Neural progenitor cell (in vitro differentiated cells): ENCODE measurements at regions not wholly inside any gene's neighbourhood (a gene's known extent, or its start where the extent isn't known, plus 50 kb on each side); places are given as distances from the start of the nearest gene placed in this dataset.

Experiments
- DNase-seq: peaks from one replicate; pipeline ENCODE4 v3.0.0-alpha.2; 2016; ENCODE audit warnings: low spot score
- H2AFZ ChIP-seq: fragments of 200-600 bp; sonication (generic); replicated peaks from 2 replicates; pipeline ENCODE4 v1.6.1; 2016; ENCODE audit warnings: antibody characterized with exemption
- H3F3A ChIP-seq: fragments of 200-600 bp; sonication (generic); 2 replicates; pipeline ENCODE4 v1.6.1; 2016; ENCODE audit warnings: antibody characterized with exemption, low read depth
- H3K27ac ChIP-seq: fragments of 200-600 bp; sonication (generic); 2 replicates; pipeline ENCODE4 v1.5.1; 2016; ENCODE audit warnings: mild to moderate bottlenecking
- H3K27me3 ChIP-seq: fragments of 200-600 bp; sonication (generic); 2 replicates; pipeline ENCODE4 v1.6.1; 2016; ENCODE audit warnings: mild to moderate bottlenecking, moderate library complexity
- H3K36me3 ChIP-seq: fragments of 200-600 bp; sonication (generic); 2 replicates; pipeline ENCODE4 v1.5.1; 2016
- H3K4me1 ChIP-seq: fragments of 200-600 bp; sonication (generic); 2 replicates; pipeline ENCODE4 v1.6.1; 2016; ENCODE audit warnings: mixed run types
- H3K4me2 ChIP-seq: fragments of 200-600 bp; sonication (generic); 2 replicates; pipeline ENCODE4 v1.6.1; 2016
- H3K4me3 ChIP-seq: fragments of 200-600 bp; sonication (generic); 2 replicates; pipeline ENCODE4 v1.5.1; 2016
- H3K79me2 ChIP-seq: fragments of 200-600 bp; sonication (generic); 2 replicates; pipeline ENCODE4 v1.6.1; 2016; ENCODE audit warnings: low read depth
- H3K9ac ChIP-seq: fragments of 200-600 bp; sonication (generic); 2 replicates; pipeline ENCODE4 v1.6.1; 2016
- H3K9me3 ChIP-seq: fragments of 200-600 bp; sonication (generic); 2 replicates; pipeline ENCODE4 v1.5.1; 2016; ENCODE audit warnings: low read depth
- H4K20me1 ChIP-seq: fragments of 200-600 bp; sonication (generic); 2 replicates; pipeline ENCODE4 v1.6.1; 2016; ENCODE audit warnings: low read depth
- H3K27ac Mint-ChIP-seq: 3 replicates; pipeline ENCODE4 v1.8.0; 2021; ENCODE audit warnings: mixed read lengths
- H3K27me3 Mint-ChIP-seq: 2 replicates; pipeline ENCODE4 v1.8.0; 2022; ENCODE audit warnings: low read depth, mild to moderate bottlenecking, inconsistent platforms, moderate library complexity, mixed read lengths; ENCODE audit not compliant: insufficient read depth
- H3K36me3 Mint-ChIP-seq: 3 replicates; pipeline ENCODE4 v1.8.0; 2021; ENCODE audit warnings: mixed read lengths
- H3K4me1 Mint-ChIP-seq: 3 replicates; pipeline ENCODE4 v1.8.0; 2021; ENCODE audit warnings: mixed read lengths
- H3K4me3 Mint-ChIP-seq: 3 replicates; pipeline ENCODE4 v1.8.0; 2021; ENCODE audit warnings: mild to moderate bottlenecking, moderate library complexity, mixed read lengths
- H3K9me3 Mint-ChIP-seq: 3 replicates; pipeline ENCODE4 v1.8.0; 2020; ENCODE audit warnings: mixed read lengths
- EZH2 ChIP-seq: fragments of 200-600 bp; sonication (generic); IDR thresholded peaks from 2 replicates; pipeline ENCODE4 v1.6.1; 2017; ENCODE audit warnings: antibody characterized with exemption, mild to moderate bottlenecking, moderate library complexity
- EZH2phosphoT487 ChIP-seq: fragments of 200-600 bp; sonication (generic); IDR thresholded peaks from 2 replicates; pipeline ENCODE4 v1.6.1; 2017; ENCODE audit warnings: antibody characterized with exemption
- TF ChIP-seq, protein P1 (sequence below): fragments of 200-600 bp; sonication (generic); IDR thresholded peaks from 2 replicates; pipeline ENCODE4 v1.5.1; 2017; ENCODE audit warnings: antibody characterized with exemption, mild to moderate bottlenecking

DNA sequence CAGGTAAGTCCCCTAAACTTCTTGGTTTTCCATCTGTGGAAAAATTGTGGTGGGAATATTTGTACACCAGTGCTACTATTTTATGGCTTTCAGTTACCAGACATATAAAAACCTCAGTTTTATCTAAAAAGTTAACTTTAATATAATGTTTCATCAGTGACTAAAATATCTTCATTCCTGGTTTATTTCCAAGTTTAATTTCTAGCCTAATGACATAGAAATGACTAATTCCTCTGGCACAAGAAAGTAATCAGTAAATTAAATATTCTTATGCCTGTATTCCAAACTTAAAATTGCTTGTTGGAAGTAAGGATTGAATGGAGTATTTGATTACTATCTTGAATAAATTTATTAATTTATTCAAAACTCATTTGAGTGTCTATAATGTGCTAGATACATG, 757.0 kb downstream of the CDH11 start:
- Histone ChIP-seq H3K36me3 (no peaks in the 10 kb centered on the region), H3K4me3 (no peak overlapping the region), H2AFZ (no peak overlapping the region), H3K27ac (no peak overlapping the region), H3K27me3 (no peaks in the 10 kb centered on the region), H4K20me1 (no peaks in the 10 kb centered on the region), H3K4me1 (no peaks in the 10 kb centered on the region), H3F3A (no peaks in the 10 kb centered on the region), H3K9me3 (no peaks in the 10 kb centered on the region), H3K9ac (no peak overlapping the region), H3K4me2 (no peak overlapping the region), H3K79me2 (no peaks in the 10 kb centered on the region)
- TF ChIP-seq EZH2, result no peak
- no peak for TF ChIP-seq EZH2phosphoT487
- TF ChIP-seq, protein P1, sequence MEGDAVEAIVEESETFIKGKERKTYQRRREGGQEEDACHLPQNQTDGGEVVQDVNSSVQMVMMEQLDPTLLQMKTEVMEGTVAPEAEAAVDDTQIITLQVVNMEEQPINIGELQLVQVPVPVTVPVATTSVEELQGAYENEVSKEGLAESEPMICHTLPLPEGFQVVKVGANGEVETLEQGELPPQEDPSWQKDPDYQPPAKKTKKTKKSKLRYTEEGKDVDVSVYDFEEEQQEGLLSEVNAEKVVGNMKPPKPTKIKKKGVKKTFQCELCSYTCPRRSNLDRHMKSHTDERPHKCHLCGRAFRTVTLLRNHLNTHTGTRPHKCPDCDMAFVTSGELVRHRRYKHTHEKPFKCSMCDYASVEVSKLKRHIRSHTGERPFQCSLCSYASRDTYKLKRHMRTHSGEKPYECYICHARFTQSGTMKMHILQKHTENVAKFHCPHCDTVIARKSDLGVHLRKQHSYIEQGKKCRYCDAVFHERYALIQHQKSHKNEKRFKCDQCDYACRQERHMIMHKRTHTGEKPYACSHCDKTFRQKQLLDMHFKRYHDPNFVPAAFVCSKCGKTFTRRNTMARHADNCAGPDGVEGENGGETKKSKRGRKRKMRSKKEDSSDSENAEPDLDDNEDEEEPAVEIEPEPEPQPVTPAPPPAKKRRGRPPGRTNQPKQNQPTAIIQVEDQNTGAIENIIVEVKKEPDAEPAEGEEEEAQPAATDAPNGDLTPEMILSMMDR, result no peak
- H3K4me1 Mint-ChIP-seq, result no peaks in the 10 kb centered on the region
- no peaks in the 10 kb centered on the region for H3K36me3 Mint-ChIP-seq
- DNase-seq, result no peak
- no peaks in the 10 kb centered on the region for H3K9me3 Mint-ChIP-seq
- no peak overlapping the region for H3K27ac Mint-ChIP-seq
- no peak overlapping the region for H3K4me3 Mint-ChIP-seq
- peaks cover 2% of the 10 kb centered on the region for H3K27me3 Mint-ChIP-seq

DNA sequence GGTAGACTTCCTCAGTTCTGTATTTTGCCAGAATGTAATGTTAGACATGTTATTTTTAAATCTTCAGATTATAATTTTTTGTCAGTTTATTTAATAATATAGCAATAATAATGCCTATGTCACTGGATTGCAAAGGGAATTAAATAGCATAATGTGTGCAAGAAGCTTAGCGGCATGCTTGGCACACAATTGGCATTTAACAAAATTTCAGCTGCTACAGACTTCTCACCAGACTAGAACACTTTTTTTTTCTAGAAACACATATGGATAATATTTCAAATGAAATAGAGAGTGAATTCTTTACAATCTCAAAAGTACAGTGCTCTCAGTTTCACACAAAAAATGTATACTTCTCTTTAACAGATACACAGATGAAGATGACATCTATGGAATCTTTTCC, 757.4 kb downstream of the CDH11 start:
- Mint-ChIP-seq H3K9me3 (no peaks in the 10 kb centered on the region), H3K4me1 (no peaks in the 10 kb centered on the region), H3K4me3 (no peak overlapping the region), H3K36me3 (no peaks in the 10 kb centered on the region), H3K27me3 (peaks cover 2% of the 10 kb centered on the region), H3K27ac (no peak overlapping the region)
- Histone ChIP-seq H4K20me1 (no peaks in the 10 kb centered on the region), H3F3A (no peaks in the 10 kb centered on the region), H3K4me3 (no peak overlapping the region), H3K79me2 (no peaks in the 10 kb centered on the region), H3K36me3 (no peaks in the 10 kb centered on the region), H3K27me3 (no peaks in the 10 kb centered on the region), H3K9ac (no peak overlapping the region), H3K4me1 (no peaks in the 10 kb centered on the region), H3K27ac (no peak overlapping the region), H3K4me2 (no peak overlapping the region), H2AFZ (no peak overlapping the region), H3K9me3 (no peaks in the 10 kb centered on the region)
- DNase-seq, result no peak
- TF ChIP-seq EZH2phosphoT487 (no peak), EZH2 (no peak)
- TF ChIP-seq, protein P1, result no peak

- H3K4me3 Mint-ChIP-seq, result no peak overlapping the region
- Histone ChIP-seq H4K20me1 (no peaks in the 10 kb centered on the region), H3K9me3 (no peaks in the 10 kb centered on the region), H3K79me2 (no peaks in the 10 kb centered on the region), H3K27ac (no peak overlapping the region), H3K4me3 (no peak overlapping the region), H3K36me3 (no peaks in the 10 kb centered on the region), H2AFZ (no peak overlapping the region), H3K4me1 (no peaks in the 10 kb centered on the region), H3K9ac (no peak overlapping the region), H3K27me3 (no peaks in the 10 kb centered on the region), H3K4me2 (no peak overlapping the region), H3F3A (no peaks in the 10 kb centered on the region)
- peaks cover 2% of the 10 kb centered on the region for H3K27me3 Mint-ChIP-seq
- H3K27ac Mint-ChIP-seq, result no peak overlapping the region
- H3K4me1 Mint-ChIP-seq, result no peaks in the 10 kb centered on the region
- H3K9me3 Mint-ChIP-seq, result no peaks in the 10 kb centered on the region
- no peaks in the 10 kb centered on the region for H3K36me3 Mint-ChIP-seq
- no peak for TF ChIP-seq EZH2phosphoT487
- DNase-seq, result no peak
Measured at GRCh38 chr16:64364016-64364415, 757.8 kb downstream of the CDH11 start.

DNA sequence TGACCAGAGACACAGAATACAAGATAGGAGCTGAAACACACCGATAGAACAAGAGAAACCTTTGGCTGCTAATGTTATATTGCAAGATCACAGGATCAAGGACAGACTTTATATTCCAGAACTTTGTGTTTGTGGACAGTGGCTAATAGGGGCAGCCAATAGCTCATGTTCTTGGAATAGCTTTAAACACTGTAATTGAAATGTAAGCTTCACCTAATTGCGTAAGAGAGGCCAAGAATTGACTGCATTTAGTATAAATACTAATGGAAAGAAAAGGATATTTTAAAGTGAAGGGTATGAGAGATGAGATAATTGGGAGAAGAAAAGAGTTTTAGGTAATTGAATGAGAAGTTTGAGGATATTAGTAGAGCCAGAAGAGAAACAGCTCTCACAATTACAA, 758.8 kb downstream of the CDH11 start:
- H3K27me3 Mint-ChIP-seq, result peaks cover 2% of the 10 kb centered on the region
- no peak for TF ChIP-seq EZH2
- TF ChIP-seq, protein P1, result no peak
- TF ChIP-seq EZH2phosphoT487, result no peak

More for the DNA sequence above, 758.8 kb downstream of the CDH11 start:
- no peak overlapping the region for H3K4me2 ChIP-seq
- no peaks in the 10 kb centered on the region for H3K79me2 ChIP-seq
- no peaks in the 10 kb centered on the region for H3F3A ChIP-seq
- H3K9me3 Mint-ChIP-seq, result no peaks in the 10 kb centered on the region
- no peak for DNase-seq
- no peak overlapping the region for H3K27ac Mint-ChIP-seq
- H3K36me3 Mint-ChIP-seq, result no peaks in the 10 kb centered on the region
- H3K4me3 ChIP-seq, result no peak overlapping the region
- H3K4me1 Mint-ChIP-seq, result no peaks in the 10 kb centered on the region
- no peak overlapping the region for H3K9ac ChIP-seq
- no peaks in the 10 kb centered on the region for H3K4me1 ChIP-seq
- H3K36me3 ChIP-seq, result no peaks in the 10 kb centered on the region
- H3K4me3 Mint-ChIP-seq, result no peak overlapping the region
- no peak overlapping the region for H3K27ac ChIP-seq
- H3K27me3 ChIP-seq, result no peaks in the 10 kb centered on the region
- H4K20me1 ChIP-seq, result no peaks in the 10 kb centered on the region
- H2AFZ ChIP-seq, result no peak overlapping the region
- H3K9me3 ChIP-seq, result no peaks in the 10 kb centered on the region
